ENCODE measurements at regions not wholly inside any gene's neighbourhood (a gene's known extent, or its start where the extent isn't known, plus 50 kb on each side); places are given as distances from the start of the nearest gene placed in this dataset.
"Not testable (repeated sequence)": the region's sequence is repeated elsewhere in the genome, so short reads cannot be mapped to it uniquely, and the experiment has no call there.

- no peak for DNase-seq
These were observed 191.4 kb downstream of the TENT5A start for GRCh38 chr6:81561071-81561564.

- no peak for DNase-seq
These were observed 194.7 kb downstream of the TENT5A start for GRCh38 chr6:81557811-81558210.

- DNase-seq, result no peak
These were observed 195.9 kb downstream of the TENT5A start for GRCh38 chr6:81556551-81556950.

GRCh38 chr6:81553216-81553615 lies 199.3 kb downstream of the TENT5A start:
- no peak for DNase-seq

GRCh38 chr6:81552644-81553043 lies 199.8 kb downstream of the TENT5A start:
- DNase-seq, result no peak

GRCh38 chr6:81547149-81547548 lies 205.3 kb downstream of the TENT5A start:
- DNase-seq, result no peak

GRCh38 chr6:81534934-81535465 lies 217.5 kb downstream of the TENT5A start:
- no peak for DNase-seq

- no peak for DNase-seq
These were observed 220.5 kb downstream of the TENT5A start for GRCh38 chr6:81531869-81532561.

- DNase-seq, result no peak
These were observed 235.0 kb downstream of the TENT5A start for GRCh38 chr6:81517455-81517854.

GRCh38 chr6:81515562-81516453 lies 236.7 kb downstream of the TENT5A start:
- DNase-seq, result no peak

GRCh38 chr6:81514195-81514594 lies 238.3 kb downstream of the TENT5A start:
- DNase-seq, result not testable (repeated sequence)

GRCh38 chr6:81511423-81511822 lies 241.1 kb downstream of the TENT5A start:
- DNase-seq, result no peak

- no peak for DNase-seq
These were observed 256.5 kb downstream of the TENT5A start for GRCh38 chr6:81495999-81496398.

GRCh38 chr6:81491454-81492101 lies 260.9 kb downstream of the TENT5A start:
- DNase-seq, result no peak

- peak in 1 of 2 experiments; percentile 16 for DNase-seq
These were observed 265.0 kb downstream of the TENT5A start for GRCh38 chr6:81487489-81487888.

- DNase-seq, result no peak
These were observed 266.2 kb downstream of the TENT5A start for GRCh38 chr6:81486234-81486633.

GRCh38 chr6:81485395-81485794 lies 267.1 kb downstream of the TENT5A start:
- DNase-seq, result no peak

- DNase-seq, result no peak
These were observed 268.2 kb downstream of the TENT5A start for GRCh38 chr6:81484251-81484650.

GRCh38 chr6:81480139-81480538 lies 272.3 kb downstream of the TENT5A start:
- DNase-seq, result no peak

GRCh38 chr6:81476881-81477280 lies 275.6 kb downstream of the TENT5A start:
- no peak for DNase-seq

GRCh38 chr6:81475646-81476045 lies 276.8 kb downstream of the TENT5A start:
- no peak for DNase-seq

GRCh38 chr6:81465859-81466258 lies 286.6 kb downstream of the TENT5A start:
- DNase-seq, result no peak

GRCh38 chr6:81456416-81456815 lies 296.1 kb downstream of the TENT5A start:
- no peak for DNase-seq
